GM12878 (cell line): ENCODE measurements at regions not wholly inside any gene's neighbourhood (a gene's known extent, or its start where the extent isn't known, plus 50 kb on each side); places are given as distances from the start of the nearest gene placed in this dataset.

Experiments used
- ATAC-seq: fragments of 200-7000 bp; cut with Tn5 transposase; 3 replicates; pipeline ENCODE4 v1.9.1; 2020; ENCODE audit warnings: mild to moderate bottlenecking, moderate library complexity
- BruUV-seq: library from RNA; stranded (reverse); fragments of 400-500 nt; replicated peaks from 2 replicates; lab custom pipeline; 2021; lab: Mats Ljungman, UMichigan
- CTCF ChIA-PET: fragments of 300-600 bp; sonication (Branson Sonifier 250); formaldehyde crosslinking; extraction: SDS; loops from one replicate; lab custom pipeline; 2021; ENCODE audit warnings: inconsistent platforms; lab: Yijun Ruan, JAX
- POLR2A ChIA-PET: fragments of 350-600 bp; formaldehyde crosslinking; extraction: SDS; loops from one replicate; lab custom pipeline; 2021; ENCODE audit warnings: inconsistent platforms; lab: Charles Lee
- RAD21 ChIA-PET: fragments of 300-600 bp; sonication (Branson Sonifier 250); formaldehyde crosslinking; loops from one replicate; lab custom pipeline; 2023; ENCODE audit warnings: antibody characterized with exemption; ENCODE audit not compliant: unreplicated experiment; lab: Charles Lee
- SMC1A ChIA-PET: fragments of 300-600 bp; sonication (Branson Sonifier 250); formaldehyde crosslinking; loops from one replicate; lab custom pipeline; 2023; ENCODE audit not compliant: unreplicated experiment, uncharacterized antibody; lab: Charles Lee
- DNase-seq: peaks from one replicate; pipeline ENCODE4 v3.0.0-alpha.2; 2011; ENCODE audit warnings: low read depth, low spot score
- FAIRE-seq: peaks from 3 replicates; lab custom pipeline; 2011; peaks lifted over from hg19 to GRCh38; lab: Jason Lieb, UNC
- H2AFZ ChIP-seq: 2 replicates; pipeline ENCODE4 v1.6.0; 2011; ENCODE audit warnings: low read depth, low read length, control low read depth; ENCODE audit not compliant: control insufficient read depth
- H3K27ac ChIP-seq: 2 replicates; pipeline ENCODE4 v1.5.1; 2011; ENCODE audit warnings: control low read depth; ENCODE audit not compliant: control insufficient read depth, insufficient read depth
- H3K27me3 ChIP-seq, 2 experiments: replicated peaks in 1 of 2; 2 replicates each; pipeline versions ENCODE4 v1.6.0 to v1.6.1; 2011; ENCODE audit warnings: low read length in 1 of 2; ENCODE audit not compliant: control insufficient read depth in 2 of 2, insufficient read depth in 2 of 2
- H3K36me3 ChIP-seq, 2 experiments: 2 replicates each; pipeline ENCODE4 v1.5.1; 2011; ENCODE audit warnings: low read length in 1 of 2; ENCODE audit not compliant: control insufficient read depth in 2 of 2, insufficient read depth in 2 of 2
- H3K4me1 ChIP-seq: 2 replicates; pipeline ENCODE4 v1.6.1; 2011; ENCODE audit warnings: mild to moderate bottlenecking, low read length, moderate library complexity, mixed read lengths; ENCODE audit not compliant: control insufficient read depth, insufficient read depth
- H3K4me2 ChIP-seq: 2 replicates; pipeline ENCODE4 v1.6.0; 2011; ENCODE audit warnings: control low read depth; ENCODE audit not compliant: control insufficient read depth, insufficient read depth
- H3K4me3 ChIP-seq: fragments of 200-600 bp; sonication (generic); 2 replicates; pipeline ENCODE4 v1.5.1; 2016
- H3K79me2 ChIP-seq: 2 replicates; pipeline ENCODE4 v1.6.0; 2011; ENCODE audit warnings: low read length; ENCODE audit not compliant: control insufficient read depth, insufficient read depth
- H3K9ac ChIP-seq: 2 replicates; pipeline ENCODE4 v1.8.0; 2011; ENCODE audit warnings: low read length, control low read depth, mixed read lengths; ENCODE audit not compliant: control insufficient read depth, insufficient read depth
- H3K9me3 ChIP-seq: replicated peaks from 3 replicates; pipeline ENCODE4 v1.5.1; 2011; ENCODE audit warnings: mild to moderate bottlenecking, low read length; ENCODE audit not compliant: control insufficient read depth, insufficient read depth
- H4K20me1 ChIP-seq: 2 replicates; pipeline ENCODE4 v1.6.0; 2011; ENCODE audit not compliant: control insufficient read depth, insufficient read depth
- E2F4 ChIP-seq: IDR thresholded peaks from 2 replicates; pipeline ENCODE4 v1.6.1; 2012; ENCODE audit warnings: low read depth, low read length, improper control_type of control experiment
- E2F8 ChIP-seq: fragments of 450-650 bp; IDR thresholded peaks from 2 replicates; pipeline ENCODE4 v1.6.1; 2018; ENCODE audit warnings: mild to moderate bottlenecking, low read depth, moderate library complexity; ENCODE audit not compliant: partially characterized antibody
- EZH2 ChIP-seq: IDR thresholded peaks from 2 replicates; pipeline ENCODE4 v1.6.1; 2012; ENCODE audit warnings: low read depth, mild to moderate bottlenecking, control low read depth, inconsistent platforms, low read length, borderline replicate concordance; ENCODE audit not compliant: control insufficient read depth
- MEF2A ChIP-seq: IDR thresholded peaks from 2 replicates; pipeline ENCODE4 v1.6.1; 2011; ENCODE audit warnings: low read depth, mild to moderate bottlenecking, low read length, moderate library complexity; ENCODE audit not compliant: insufficient read depth
- REST ChIP-seq: IDR thresholded peaks from 2 replicates; pipeline ENCODE4 v1.6.1; 2012; ENCODE audit warnings: mild to moderate bottlenecking, low read depth, low read length
- WGBS: methylation state at CpG from one replicate; pipeline ENCODE4 v1.1.6; 2016; ENCODE audit warnings: low lambda C conversion rate; ENCODE audit not compliant: insufficient replicate concordance, insufficient coverage; ENCODE audit errors: missing lambda C conversion rate; 5-methylcytosine and 5-hydroxymethylcytosine counted together
- in situ Hi-C: fragments of 300-500 bp; cut with MboI; formaldehyde crosslinking; loops from 9 replicates; pipeline ENCODE4 v1.14.3; 2018; ENCODE audit warnings: mixed read lengths
- intact Hi-C: fragments of 100-400 bp; cut with micrococcal nuclease; formaldehyde crosslinking; loops from one replicate; pipeline ENCODE4 v1.14.2; 2022; ENCODE audit not compliant: unreplicated experiment
- TF ChIP-seq, protein P1 (sequence below): fragments of 450-650 bp; IDR thresholded peaks from 2 replicates; pipeline ENCODE4 v1.6.1; 2017; ENCODE audit warnings: mild to moderate bottlenecking

GRCh38 chr13:111542530-111543341 is 222.3 kb downstream of the TEX29 start (continued):
- no peak for TF ChIP-seq REST
- TF ChIP-seq, protein P1, sequence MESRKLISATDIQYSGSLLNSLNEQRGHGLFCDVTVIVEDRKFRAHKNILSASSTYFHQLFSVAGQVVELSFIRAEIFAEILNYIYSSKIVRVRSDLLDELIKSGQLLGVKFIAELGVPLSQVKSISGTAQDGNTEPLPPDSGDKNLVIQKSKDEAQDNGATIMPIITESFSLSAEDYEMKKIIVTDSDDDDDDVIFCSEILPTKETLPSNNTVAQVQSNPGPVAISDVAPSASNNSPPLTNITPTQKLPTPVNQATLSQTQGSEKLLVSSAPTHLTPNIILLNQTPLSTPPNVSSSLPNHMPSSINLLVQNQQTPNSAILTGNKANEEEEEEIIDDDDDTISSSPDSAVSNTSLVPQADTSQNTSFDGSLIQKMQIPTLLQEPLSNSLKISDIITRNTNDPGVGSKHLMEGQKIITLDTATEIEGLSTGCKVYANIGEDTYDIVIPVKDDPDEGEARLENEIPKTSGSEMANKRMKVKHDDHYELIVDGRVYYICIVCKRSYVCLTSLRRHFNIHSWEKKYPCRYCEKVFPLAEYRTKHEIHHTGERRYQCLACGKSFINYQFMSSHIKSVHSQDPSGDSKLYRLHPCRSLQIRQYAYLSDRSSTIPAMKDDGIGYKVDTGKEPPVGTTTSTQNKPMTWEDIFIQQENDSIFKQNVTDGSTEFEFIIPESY, result no peak

GRCh38 chr13:111546921-111547675 is 226.7 kb downstream of the TEX29 start:
- WGBS, result 59% methylated on average over 19 of the region's 19 CpGs
- H3K79me2 ChIP-seq, result no peaks in the 10 kb centered on the region
- H3K36me3 ChIP-seq, result no peaks in the 10 kb centered on the region
- ChIA-PET RAD21 (no interaction called here), POLR2A (no interaction called here), CTCF (interaction anchor here (0.6 kb wide), 1 partner anchor 93 kb away, joined by 3 read pairs; no protein-coding TSS in a partner anchor), SMC1A (no interaction called here)
- no peaks in the 10 kb centered on the region for H3K4me1 ChIP-seq
- H4K20me1 ChIP-seq, result no peaks in the 10 kb centered on the region
- H2AFZ ChIP-seq, result no peak overlapping the region
- H3K4me3 ChIP-seq, result no peak overlapping the region
- H3K9me3 ChIP-seq, result no peaks in the 10 kb centered on the region; the same call in 2 of the 3 replicates
- intact Hi-C loops (no loop called here), in situ Hi-C loops (no loop called here)
- ATAC-seq (no peak), FAIRE-seq (no peak), DNase-seq (no peak)
- H3K9ac ChIP-seq, result no peak overlapping the region
- H3K27ac ChIP-seq, result no peak overlapping the region
- no TSS peak for BruUV-seq
- H3K4me2 ChIP-seq, result no peak overlapping the region
- H3K27me3 ChIP-seq, result no peaks in the 10 kb centered on the region
- TF ChIP-seq EZH2, result no peak
- no peak for TF ChIP-seq MEF2A
- no peak for TF ChIP-seq E2F8
- TF ChIP-seq E2F4, result no peak
